Lung (tissue), 11 donors: ENCODE measurements at regions not wholly inside any gene's neighbourhood (a gene's known extent, or its start where the extent isn't known, plus 50 kb on each side); places are given as distances from the start of the nearest gene placed in this dataset.

Experiments
- ATAC-seq: fragments of 200-7000 bp; cut with Tn5 transposase; one replicate; pipeline ENCODE4 v1.9.1; 2020; ENCODE audit warnings: moderate number of reproducible peaks; ENCODE audit not compliant: insufficient read depth, low FRiP score
- DNase-seq, 3 donors: peaks; one replicate each; pipeline ENCODE4 v3.0.0-alpha.2; 2013 to 2017
- H3K27ac ChIP-seq, 2 donors: one replicate each; pipeline ENCODE4 v1.5.1; 2013; ENCODE audit warnings: mild to moderate bottlenecking in 2 of 2, moderate library complexity in 2 of 2, control low read depth in 1 of 2, inconsistent platforms in 1 of 2, low read depth in 1 of 2, low read length in 1 of 2
- H3K27me3 ChIP-seq, 3 donors: one replicate each; pipeline ENCODE4 v1.5.1; 2013; ENCODE audit warnings: low read length in 2 of 3; ENCODE audit not compliant: control insufficient read depth in 3 of 3, insufficient read depth in 3 of 3
- H3K36me3 ChIP-seq, 4 donors: one replicate each; pipeline ENCODE4 v1.5.1; 2013; ENCODE audit warnings: low read length in 4 of 4, mild to moderate bottlenecking in 1 of 4, moderate library complexity in 1 of 4; ENCODE audit not compliant: control insufficient read depth in 4 of 4, insufficient read depth in 4 of 4
- H3K4me1 ChIP-seq, 5 donors: one replicate each; pipeline ENCODE4 v1.5.1; 2013; ENCODE audit warnings: low read length in 5 of 5, mild to moderate bottlenecking in 2 of 5, moderate library complexity in 1 of 5; ENCODE audit not compliant: control insufficient read depth in 5 of 5, insufficient read depth in 5 of 5
- H3K4me3 ChIP-seq: one replicate; pipeline ENCODE4 v1.5.1; 2013; ENCODE audit warnings: mild to moderate bottlenecking, control low read depth, moderate library complexity
- H3K9ac ChIP-seq, 2 donors: one replicate each; pipeline ENCODE4 v1.5.1; 2013; ENCODE audit warnings: low read length in 2 of 2, control low read depth in 1 of 2; ENCODE audit not compliant: insufficient read depth in 1 of 2
- H3K9me3 ChIP-seq, 4 donors: one replicate each; pipeline ENCODE4 v1.5.1; 2013; ENCODE audit warnings: low read length in 3 of 4, mild to moderate bottlenecking in 1 of 4, moderate library complexity in 1 of 4; ENCODE audit not compliant: control insufficient read depth in 4 of 4, insufficient read depth in 3 of 4
- WGBS, 2 donors: extraction: QIAGEN DNeasy Blood & Tissue Kit; methylation state at CpG; one replicate each; pipeline ENCODE4 v1.1.7; 2013; 5-methylcytosine and 5-hydroxymethylcytosine counted together
- TF ChIP-seq, protein P1 (sequence below): IDR thresholded peaks from 2 replicates; pipeline ENCODE4 v1.5.1; 2012; ENCODE audit warnings: mild to moderate bottlenecking; ENCODE audit errors: control extremely low read depth, extremely low read depth
- donor health status: control.
- donor health status: control.
- donor health status: Bipolar disorder and iron deficiency.
- donor health status: healthy.
- donor health status: DM: yes; HTN: yes; CAD: no.

- no peak overlapping the region for H3K9ac ChIP-seq
- no peak overlapping the region for H3K4me3 ChIP-seq
- no peaks in the 10 kb centered on the region for H3K27me3 ChIP-seq
- H3K27ac ChIP-seq: no peak overlapping the region
- H3K36me3 ChIP-seq: no peaks in the 10 kb centered on the region
- WGBS, 2 donors: 95 to 100% methylated on average over 2 of the region's 2 CpGs
- TF ChIP-seq, protein P1, sequence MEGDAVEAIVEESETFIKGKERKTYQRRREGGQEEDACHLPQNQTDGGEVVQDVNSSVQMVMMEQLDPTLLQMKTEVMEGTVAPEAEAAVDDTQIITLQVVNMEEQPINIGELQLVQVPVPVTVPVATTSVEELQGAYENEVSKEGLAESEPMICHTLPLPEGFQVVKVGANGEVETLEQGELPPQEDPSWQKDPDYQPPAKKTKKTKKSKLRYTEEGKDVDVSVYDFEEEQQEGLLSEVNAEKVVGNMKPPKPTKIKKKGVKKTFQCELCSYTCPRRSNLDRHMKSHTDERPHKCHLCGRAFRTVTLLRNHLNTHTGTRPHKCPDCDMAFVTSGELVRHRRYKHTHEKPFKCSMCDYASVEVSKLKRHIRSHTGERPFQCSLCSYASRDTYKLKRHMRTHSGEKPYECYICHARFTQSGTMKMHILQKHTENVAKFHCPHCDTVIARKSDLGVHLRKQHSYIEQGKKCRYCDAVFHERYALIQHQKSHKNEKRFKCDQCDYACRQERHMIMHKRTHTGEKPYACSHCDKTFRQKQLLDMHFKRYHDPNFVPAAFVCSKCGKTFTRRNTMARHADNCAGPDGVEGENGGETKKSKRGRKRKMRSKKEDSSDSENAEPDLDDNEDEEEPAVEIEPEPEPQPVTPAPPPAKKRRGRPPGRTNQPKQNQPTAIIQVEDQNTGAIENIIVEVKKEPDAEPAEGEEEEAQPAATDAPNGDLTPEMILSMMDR: no peak
- peaks cover 0 to 3% (median 0%) of the 10 kb centered on the region in 4 donors for H3K9me3 ChIP-seq
- DNase-seq (no peak), ATAC-seq (no peak)
- H3K4me1 ChIP-seq: no peaks in the 10 kb centered on the region
Measured at GRCh38 chr15:87730706-87731105, 525.8 kb downstream of the NTRK3 start.

- peaks cover 0 to 3% (median 0%) of the 10 kb centered on the region in 4 donors for H3K9me3 ChIP-seq
- no peaks in the 10 kb centered on the region for H3K36me3 ChIP-seq
- no peaks in the 10 kb centered on the region for H3K27me3 ChIP-seq
- H3K9ac ChIP-seq: no peak overlapping the region
- 60 to 93% methylated on average over 2 of the region's 2 CpGs for WGBS, 2 donors
- DNase-seq (no peak), ATAC-seq (no peak)
- no peak overlapping the region for H3K27ac ChIP-seq
- peaks cover 0 to 4% (median 0%) of the 10 kb centered on the region in 5 donors for H3K4me1 ChIP-seq
- no peak overlapping the region for H3K4me3 ChIP-seq
- TF ChIP-seq, protein P1: no peak
Measured at GRCh38 chr15:87728998-87729397, 527.5 kb downstream of the NTRK3 start.

- DNase-seq (no peak), ATAC-seq (no peak)
- H3K36me3 ChIP-seq: no peaks in the 10 kb centered on the region
- no peak overlapping the region for H3K27ac ChIP-seq
- peaks cover 0 to 4% (median 1%) of the 10 kb centered on the region in 5 donors for H3K4me1 ChIP-seq
- peaks cover 0 to 5% (median 0%) of the 10 kb centered on the region in 4 donors for H3K9me3 ChIP-seq
- H3K4me3 ChIP-seq: no peak overlapping the region
- WGBS, 2 donors: 69 to 85% methylated on average over 2 of the region's 2 CpGs
- TF ChIP-seq, protein P1: no peak
- H3K9ac ChIP-seq: no peak overlapping the region
- H3K27me3 ChIP-seq: no peaks in the 10 kb centered on the region
Measured at GRCh38 chr15:87727073-87727472, 529.5 kb downstream of the NTRK3 start.

DNA sequence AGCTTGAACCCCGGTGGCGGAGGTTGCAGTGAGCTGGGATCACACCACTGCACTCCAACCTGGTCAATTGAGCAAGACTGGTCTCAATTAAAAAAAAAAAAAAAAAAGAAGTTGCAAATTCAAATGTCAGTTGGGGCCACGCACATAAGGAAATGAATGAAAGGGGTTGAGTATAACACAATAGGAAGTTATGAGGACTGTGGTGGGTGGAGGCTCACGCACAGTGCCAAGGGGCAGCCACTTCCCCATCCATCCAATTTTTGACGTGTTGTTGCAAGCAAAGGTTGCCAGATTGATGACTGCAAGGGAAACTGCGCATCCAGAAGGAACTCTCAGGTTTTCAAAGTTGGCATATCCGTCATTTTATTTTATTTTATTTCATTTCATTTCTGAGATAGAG lies 532.2 kb downstream of the NTRK3 start:
- ATAC-seq (no peak), DNase-seq (no peak)
- Histone ChIP-seq H3K27me3 (no peaks in the 10 kb centered on the region), H3K9ac (no peak overlapping the region), H3K9me3 (peaks cover 0 to 2% (median 0%) of the 10 kb centered on the region in 4 donors), H3K4me1 (peaks cover 0 to 4% (median 1%) of the 10 kb centered on the region in 5 donors), H3K36me3 (no peaks in the 10 kb centered on the region), H3K27ac (no peak overlapping the region), H3K4me3 (no peak overlapping the region)
- WGBS, 2 donors: 39 to 52% methylated on average over 7 of the region's 7 CpGs
- TF ChIP-seq, protein P1: no peak
